Activated T-helper 1 cell treated with anti-CD3 and anti-CD28 coated beads, Interleukin-12 subunit alpha, Interleukin-12 subunit beta, Interleukin-2, Interleukin-4 antibody, amounts not matched to agents 30 ng/mL and 10 ng/mL and 1 ng/mL, durations not matched to agents 14 hours and 24 hours and 36 hours (primary cell): ENCODE measurements at regions not wholly inside any gene's neighbourhood (a gene's known extent, or its start where the extent isn't known, plus 50 kb on each side); places are given as distances from the start of the nearest gene placed in this dataset.
"Not testable (repeated sequence)": the region's sequence is repeated elsewhere in the genome, so short reads cannot be mapped to it uniquely, and the experiment has no call there.

Experiments used
- DNase-seq: peaks from one replicate; pipeline ENCODE4 v3.0.0; 2021; ENCODE audit warnings: low spot score
- H3K27ac Mint-ChIP-seq: one replicate; pipeline ENCODE4 v1.8.0; 2021; ENCODE audit warnings: mild to moderate bottlenecking, mixed read lengths
- H3K27me3 Mint-ChIP-seq: one replicate; pipeline ENCODE4 v1.8.0; 2022; ENCODE audit warnings: mild to moderate bottlenecking, moderate library complexity, mixed read lengths; ENCODE audit not compliant: insufficient read depth
- H3K36me3 Mint-ChIP-seq: one replicate; pipeline ENCODE4 v1.8.0; 2021; ENCODE audit warnings: low read depth, mixed read lengths
- H3K4me1 Mint-ChIP-seq: one replicate; pipeline ENCODE4 v1.8.0; 2021; ENCODE audit warnings: low read depth, mixed read lengths
- H3K4me3 Mint-ChIP-seq: one replicate; pipeline ENCODE4 v1.8.0; 2021; ENCODE audit warnings: mild to moderate bottlenecking, moderate library complexity, mixed read lengths
- H3K9me3 Mint-ChIP-seq: one replicate; pipeline ENCODE4 v1.8.0; 2021; ENCODE audit warnings: mixed read lengths
- intact Hi-C: fragments of 100-400 bp; cut with micrococcal nuclease; formaldehyde crosslinking; loops from one replicate; pipeline ENCODE4 v1.15.1; 2024

DNA sequence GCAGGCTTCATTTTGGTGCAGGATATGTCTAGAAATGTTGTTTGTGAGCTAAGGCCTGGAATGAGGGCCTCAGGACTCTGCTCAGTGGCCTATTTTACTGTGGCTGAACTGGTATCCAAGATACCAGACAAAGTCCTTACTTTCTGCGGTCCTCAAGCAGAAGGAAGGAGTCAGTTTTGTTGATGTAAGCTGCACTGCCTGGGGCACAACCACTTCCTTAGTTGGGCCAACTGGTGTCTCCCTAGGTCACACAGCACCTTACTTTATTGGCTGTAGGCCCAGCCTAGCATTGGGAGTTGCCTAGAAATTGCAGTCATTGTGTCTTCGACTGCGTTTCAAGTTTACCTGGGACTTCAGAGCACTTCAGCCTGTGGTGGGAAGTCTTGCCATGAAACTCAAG is 1322.7 kb downstream of the AMY1C start:
- Mint-ChIP-seq H3K4me3 (no peak overlapping the region), H3K27ac (no peak overlapping the region), H3K36me3 (no peaks in the 10 kb centered on the region), H3K9me3 (peaks cover 25% of the 10 kb centered on the region), H3K27me3 (no peaks in the 10 kb centered on the region), H3K4me1 (no peaks in the 10 kb centered on the region)
- DNase-seq = no peak
- intact Hi-C loops = no loop called here

DNA sequence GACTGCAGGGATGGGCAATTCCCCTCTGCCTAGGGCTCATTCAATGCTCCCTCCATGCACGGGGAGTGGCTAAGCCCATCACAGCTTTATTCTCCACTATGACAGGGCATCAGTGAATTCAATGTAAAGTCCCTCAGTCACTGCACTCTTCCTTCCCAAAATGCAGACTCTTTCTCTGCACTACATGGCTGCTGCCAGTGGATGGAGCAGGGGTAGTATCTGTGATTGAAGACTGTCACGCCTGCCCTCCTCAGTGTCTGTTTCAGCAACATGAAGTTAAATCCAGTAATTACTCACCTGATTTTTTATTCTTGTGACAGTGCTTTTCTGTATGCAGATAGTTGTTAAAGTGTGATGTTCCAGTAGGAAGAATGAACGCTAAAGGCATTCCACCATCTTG is 1323.2 kb downstream of the AMY1C start:
- Mint-ChIP-seq H3K27ac (no peak overlapping the region), H3K4me3 (no peak overlapping the region), H3K4me1 (no peaks in the 10 kb centered on the region), H3K27me3 (no peaks in the 10 kb centered on the region), H3K36me3 (no peaks in the 10 kb centered on the region), H3K9me3 (peaks cover 24% of the 10 kb centered on the region)
- no peak for DNase-seq
- intact Hi-C loops = no loop called here

DNA sequence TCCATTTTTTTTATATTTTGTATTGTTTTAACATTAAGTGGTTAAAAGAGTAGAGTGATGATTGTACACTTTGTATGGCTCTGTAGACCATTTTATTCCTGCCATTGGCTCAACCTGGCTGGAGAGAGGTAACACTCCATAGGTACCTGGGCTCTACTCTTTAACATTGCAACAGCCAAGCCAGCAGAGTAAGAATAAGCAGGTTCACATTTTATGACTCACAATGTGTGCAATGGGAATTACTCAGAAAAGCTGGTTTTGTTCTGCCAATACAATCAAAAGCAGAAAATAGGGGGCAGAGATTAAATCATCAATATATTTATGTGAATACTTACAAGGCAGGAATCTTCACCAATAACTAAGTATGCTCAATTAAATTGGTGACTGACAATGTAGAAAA is 1324.0 kb downstream of the AMY1C start:
- intact Hi-C loops = no loop called here
- Mint-ChIP-seq H3K4me3 (no peak overlapping the region), H3K27me3 (no peaks in the 10 kb centered on the region), H3K27ac (no peak overlapping the region), H3K9me3 (peaks cover 20% of the 10 kb centered on the region), H3K4me1 (no peaks in the 10 kb centered on the region), H3K36me3 (no peaks in the 10 kb centered on the region)
- no peak for DNase-seq

DNA sequence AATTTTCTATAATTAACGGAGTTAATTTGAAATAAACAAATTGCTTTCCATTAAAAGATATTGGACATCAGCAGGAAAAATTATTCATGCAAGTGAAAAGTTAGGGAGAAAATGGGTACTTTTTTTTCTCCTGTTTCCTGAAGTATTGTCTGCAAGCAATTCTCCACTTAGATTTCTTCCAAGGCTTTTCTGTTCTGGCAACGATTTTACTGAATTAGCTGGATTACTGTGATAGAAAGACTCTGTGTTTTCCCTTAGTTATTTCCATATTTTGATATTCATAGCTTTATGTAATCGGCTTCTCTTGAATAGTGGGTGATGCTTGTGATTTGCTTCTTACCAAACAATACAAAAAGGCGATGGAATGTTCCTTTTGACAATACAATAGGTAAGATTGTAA is 1333.9 kb downstream of the AMY1C start:
- no peaks in the 10 kb centered on the region for H3K36me3 Mint-ChIP-seq
- no peak overlapping the region for H3K27ac Mint-ChIP-seq
- DNase-seq = no peak
- H3K4me1 Mint-ChIP-seq = no peaks in the 10 kb centered on the region
- intact Hi-C loops = no loop called here
- no peaks in the 10 kb centered on the region for H3K27me3 Mint-ChIP-seq
- H3K9me3 Mint-ChIP-seq = peaks cover 7% of the 10 kb centered on the region
- no peak overlapping the region for H3K4me3 Mint-ChIP-seq

DNA sequence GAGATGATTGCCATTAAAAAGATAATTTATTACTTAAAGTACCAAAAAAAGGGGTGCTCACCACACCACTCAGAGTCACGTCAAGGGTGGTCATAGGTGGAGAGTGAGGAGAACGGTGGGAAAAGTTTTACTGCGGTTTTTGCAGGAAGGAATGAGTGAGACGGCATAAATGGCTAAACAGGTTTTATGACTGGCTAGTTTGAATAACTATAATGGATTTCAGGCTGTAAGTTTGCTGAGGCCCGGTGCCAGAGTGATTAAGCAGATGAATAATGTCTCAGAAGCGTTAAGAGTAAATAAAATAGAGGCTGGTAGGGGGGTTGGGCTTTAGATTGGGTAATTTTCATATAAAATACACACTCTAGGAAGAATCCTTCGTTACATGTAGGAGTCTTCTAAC is 1337.8 kb downstream of the AMY1C start:
- Mint-ChIP-seq H3K4me3 (no peak overlapping the region), H3K27me3 (no peaks in the 10 kb centered on the region), H3K27ac (no peak overlapping the region), H3K9me3 (peaks cover 12% of the 10 kb centered on the region), H3K4me1 (no peaks in the 10 kb centered on the region), H3K36me3 (no peaks in the 10 kb centered on the region)
- DNase-seq = no peak
- intact Hi-C loops = no loop called here

DNA sequence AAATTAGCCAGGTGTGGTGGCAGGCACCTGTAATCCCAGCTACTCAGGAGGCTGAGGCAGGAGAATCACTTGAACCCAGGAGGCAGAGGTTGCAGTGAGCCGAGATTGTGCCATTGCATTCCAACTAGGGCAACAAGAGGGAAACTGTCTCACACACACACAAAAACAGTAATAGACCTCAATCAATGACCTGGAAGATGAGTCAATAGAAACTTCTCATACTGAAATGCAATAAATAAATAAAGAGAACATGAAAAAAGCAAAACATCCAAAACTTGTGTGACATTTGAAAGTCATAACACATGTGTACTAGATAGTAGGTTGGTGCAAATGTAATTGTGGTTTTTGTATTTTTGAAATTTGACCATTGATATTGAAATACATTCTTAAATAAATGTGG is 1338.5 kb downstream of the AMY1C start:
- no peaks in the 10 kb centered on the region for H3K4me1 Mint-ChIP-seq
- no peak for DNase-seq

DNA sequence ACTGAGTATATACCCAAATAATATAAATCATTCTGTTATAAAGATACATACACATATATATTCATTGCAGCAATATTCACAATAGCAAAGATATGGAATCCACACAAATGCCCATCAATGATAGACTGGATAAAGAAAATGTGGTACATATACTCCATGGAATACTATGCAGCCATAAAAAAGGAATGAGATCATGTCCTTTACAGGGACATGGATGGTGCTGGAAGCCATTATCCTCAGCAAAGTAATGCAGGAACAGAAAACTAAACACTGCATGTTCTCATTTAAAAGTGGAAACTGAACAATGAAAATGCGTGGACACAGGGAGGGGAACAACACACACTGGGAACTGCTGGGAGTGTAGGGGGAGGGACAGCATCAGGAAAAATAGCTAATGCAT is 1344.2 kb downstream of the AMY1C start:
- H3K36me3 Mint-ChIP-seq, intact Hi-C loops, H3K4me1 Mint-ChIP-seq: not testable (repeated sequence)

More for the DNA sequence above, 1338.5 kb downstream of the AMY1C start:
- H3K27me3 Mint-ChIP-seq = no peaks in the 10 kb centered on the region
- intact Hi-C loops = no loop called here
- no peak overlapping the region for H3K27ac Mint-ChIP-seq
- peaks cover 14% of the 10 kb centered on the region for H3K9me3 Mint-ChIP-seq
- no peaks in the 10 kb centered on the region for H3K36me3 Mint-ChIP-seq
- H3K4me3 Mint-ChIP-seq = no peak overlapping the region

DNA sequence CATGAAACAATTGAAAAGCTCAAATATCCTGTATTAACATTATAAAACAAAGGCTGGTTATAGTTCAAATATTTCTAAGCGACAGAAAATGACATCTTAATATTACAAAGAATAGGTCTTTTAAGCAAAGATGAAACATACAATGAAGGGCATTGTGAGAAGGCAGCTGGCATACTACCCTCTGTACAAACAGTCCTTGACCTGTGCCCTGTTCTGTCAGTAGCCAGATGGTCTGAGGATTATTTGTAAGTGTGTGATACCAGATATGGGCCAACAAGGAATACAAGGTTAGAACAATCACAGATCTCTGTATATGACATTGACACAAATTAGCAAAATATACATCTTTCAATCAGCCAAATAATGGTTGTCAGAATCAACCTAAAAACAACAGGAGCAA is 1350.4 kb downstream of the AMY1C start:
- Mint-ChIP-seq H3K27ac (no peak overlapping the region), H3K4me1 (no peaks in the 10 kb centered on the region), H3K36me3 (no peaks in the 10 kb centered on the region)

More for the DNA sequence above, 1344.2 kb downstream of the AMY1C start:
- DNase-seq, H3K27me3 Mint-ChIP-seq, H3K4me3 Mint-ChIP-seq, H3K27ac Mint-ChIP-seq: not testable (repeated sequence)
- peaks cover 16% of the 10 kb centered on the region for H3K9me3 Mint-ChIP-seq

DNA sequence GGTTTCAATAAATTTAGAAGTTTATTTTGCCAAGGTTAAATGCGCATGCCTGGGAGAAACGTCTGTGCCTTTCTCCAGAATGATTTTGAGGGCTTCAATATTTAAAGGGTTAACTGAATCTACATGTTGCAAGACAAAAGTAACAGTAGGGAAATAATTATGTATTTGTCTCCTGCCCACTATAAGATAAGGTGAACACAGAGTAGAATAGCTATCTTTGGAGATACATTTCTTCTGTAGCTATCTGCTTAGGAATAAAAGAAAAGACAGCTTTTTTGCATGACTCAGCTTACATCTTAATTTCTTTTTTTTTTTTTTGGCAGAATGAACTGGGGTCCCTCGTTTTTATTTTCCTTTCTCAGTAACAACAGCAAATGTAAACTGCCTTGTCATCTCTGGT is 1351.6 kb downstream of the AMY1C start:
- no peaks in the 10 kb centered on the region for H3K4me1 Mint-ChIP-seq
- H3K27ac Mint-ChIP-seq = no peak overlapping the region
- no peak overlapping the region for H3K4me3 Mint-ChIP-seq
- DNase-seq = no peak
- H3K36me3 Mint-ChIP-seq = no peaks in the 10 kb centered on the region
- intact Hi-C loops = no loop called here
- H3K27me3 Mint-ChIP-seq = no peaks in the 10 kb centered on the region
- peaks cover 5% of the 10 kb centered on the region for H3K9me3 Mint-ChIP-seq

More for the DNA sequence above, 1350.4 kb downstream of the AMY1C start:
- no peak for DNase-seq
- intact Hi-C loops = no loop called here
- Mint-ChIP-seq H3K4me3 (no peak overlapping the region), H3K27me3 (no peaks in the 10 kb centered on the region), H3K9me3 (peaks cover 1% of the 10 kb centered on the region)

DNA sequence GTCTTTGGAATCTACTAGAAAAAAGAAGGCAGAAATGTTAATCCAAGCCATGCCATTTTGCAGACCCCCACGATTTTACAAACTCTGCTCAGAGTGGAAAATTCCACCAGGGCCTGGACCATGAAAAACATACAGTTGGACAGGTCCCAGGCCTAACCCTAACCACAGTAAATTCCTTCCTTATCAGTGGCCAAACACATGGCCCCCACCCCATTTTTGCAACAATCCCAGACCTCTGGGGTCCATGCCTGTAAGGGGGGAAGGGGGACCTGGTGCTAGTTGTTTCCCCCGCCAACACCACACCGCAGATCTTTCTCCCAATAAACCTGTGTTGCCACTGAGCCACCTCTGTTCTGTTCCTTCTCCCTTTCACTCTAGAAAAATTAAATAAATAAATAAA is 1352.7 kb downstream of the AMY1C start:
- Mint-ChIP-seq H3K4me1 (no peaks in the 10 kb centered on the region), H3K36me3 (no peaks in the 10 kb centered on the region), H3K27me3 (no peaks in the 10 kb centered on the region), H3K9me3 (peaks cover 6% of the 10 kb centered on the region), H3K4me3 (no peak overlapping the region), H3K27ac (no peak overlapping the region)
- intact Hi-C loops = no loop called here
- DNase-seq = no peak

DNA sequence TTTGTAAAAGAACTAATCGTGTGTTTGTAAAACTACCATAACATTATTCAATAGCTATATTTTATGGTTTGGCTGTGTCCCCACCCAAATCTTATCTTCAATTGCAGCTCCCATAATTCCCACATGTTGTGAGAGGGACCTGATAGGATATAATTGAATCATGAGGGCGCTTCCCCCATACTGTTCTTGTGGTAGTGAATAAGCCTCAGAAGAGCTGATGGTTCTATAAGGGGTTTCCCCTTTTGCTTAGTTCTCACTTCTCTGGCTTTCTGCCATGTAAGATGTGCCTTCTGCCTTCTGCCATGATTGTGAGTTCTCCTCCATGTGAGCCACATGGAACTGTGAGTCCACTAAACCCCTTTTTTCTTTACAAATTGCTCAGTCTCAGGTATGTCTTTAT is 1372.3 kb downstream of the AMY1C start:
- no peaks in the 10 kb centered on the region for H3K9me3 Mint-ChIP-seq
- H3K27ac Mint-ChIP-seq = no peak overlapping the region
- no peaks in the 10 kb centered on the region for H3K27me3 Mint-ChIP-seq
- H3K4me1 Mint-ChIP-seq = no peaks in the 10 kb centered on the region
- no peaks in the 10 kb centered on the region for H3K36me3 Mint-ChIP-seq
- intact Hi-C loops = no loop called here
- H3K4me3 Mint-ChIP-seq = no peak overlapping the region
- DNase-seq = no peak

DNA sequence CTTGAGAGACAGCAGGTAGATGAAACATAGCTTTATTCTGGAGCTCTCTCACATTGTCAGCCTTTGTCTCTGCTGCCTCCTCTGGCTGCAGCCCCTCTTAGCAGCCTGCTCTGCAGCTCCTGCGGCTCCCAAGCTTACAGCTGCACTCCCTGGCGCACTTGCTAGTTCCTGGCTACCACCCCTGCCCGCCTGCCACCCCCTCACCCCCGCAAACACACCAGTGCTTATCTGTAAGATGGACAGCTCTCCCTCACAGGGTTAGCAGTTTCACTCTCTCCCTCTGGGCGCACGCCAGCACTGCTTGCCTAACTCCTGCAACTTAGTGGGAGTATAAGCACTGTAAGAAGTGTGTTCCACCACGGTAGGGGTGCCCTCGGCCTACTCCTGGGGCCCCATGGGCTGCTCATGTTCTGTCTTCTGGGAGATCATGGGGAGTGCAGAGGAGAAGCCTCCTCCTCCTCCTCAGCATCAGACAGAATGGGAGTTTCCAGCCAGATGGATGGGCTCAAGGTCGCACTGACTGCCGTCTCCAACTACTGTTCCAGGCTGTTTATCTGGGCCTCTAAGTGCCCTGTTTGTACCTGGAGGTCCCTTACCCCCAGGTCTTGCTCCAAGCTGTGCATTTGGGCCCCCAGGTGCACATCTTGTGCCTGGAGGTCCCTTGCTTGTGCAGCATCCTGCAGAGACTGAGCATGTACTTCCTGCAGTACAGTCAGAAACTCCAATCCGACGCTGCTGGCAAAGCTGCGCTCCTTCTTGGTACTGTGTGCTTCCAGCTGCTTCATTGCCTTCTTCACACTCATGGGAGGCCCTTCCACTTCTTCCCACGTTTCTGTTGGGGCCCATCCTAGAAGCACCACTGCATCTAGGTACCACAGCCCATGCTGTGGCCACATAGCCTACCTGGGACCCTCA is 1388.1 kb downstream of the AMY1C start:
- Mint-ChIP-seq H3K36me3 (no peaks in the 10 kb centered on the region), H3K4me3 (no peak overlapping the region), H3K9me3 (peaks cover 12% of the 10 kb centered on the region), H3K4me1 (no peaks in the 10 kb centered on the region), H3K27me3 (no peaks in the 10 kb centered on the region), H3K27ac (no peak overlapping the region)
- intact Hi-C loops = no loop called here
- no peak for DNase-seq

DNA sequence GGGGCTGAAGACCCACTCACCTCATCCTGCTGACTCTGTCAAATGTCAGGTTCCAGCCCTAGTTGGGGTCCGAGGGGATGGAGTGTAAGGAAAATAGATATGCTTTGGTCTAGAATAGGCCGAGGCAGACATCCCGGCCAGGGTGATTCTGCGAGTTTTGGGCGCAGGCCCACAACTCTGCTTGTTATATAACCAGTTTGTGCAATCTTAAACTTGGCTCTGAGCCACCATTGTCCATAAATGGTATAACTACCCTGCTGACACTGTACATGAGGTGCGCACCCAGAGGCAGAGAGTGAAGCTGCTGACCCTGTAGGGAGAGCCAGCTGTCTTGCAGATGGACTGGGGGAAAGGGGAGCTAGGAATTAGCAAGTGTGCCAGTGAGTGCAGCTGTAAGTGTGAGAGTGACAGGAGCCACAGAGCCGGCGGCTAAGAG is 1388.8 kb downstream of the AMY1C start:
- intact Hi-C loops = no loop called here
- no peaks in the 10 kb centered on the region for H3K36me3 Mint-ChIP-seq
- no peak for DNase-seq
- no peaks in the 10 kb centered on the region for H3K27me3 Mint-ChIP-seq
- H3K27ac Mint-ChIP-seq = no peak overlapping the region
- H3K9me3 Mint-ChIP-seq = peaks cover 12% of the 10 kb centered on the region
- H3K4me3 Mint-ChIP-seq = no peak overlapping the region
- H3K4me1 Mint-ChIP-seq = no peaks in the 10 kb centered on the region

DNA sequence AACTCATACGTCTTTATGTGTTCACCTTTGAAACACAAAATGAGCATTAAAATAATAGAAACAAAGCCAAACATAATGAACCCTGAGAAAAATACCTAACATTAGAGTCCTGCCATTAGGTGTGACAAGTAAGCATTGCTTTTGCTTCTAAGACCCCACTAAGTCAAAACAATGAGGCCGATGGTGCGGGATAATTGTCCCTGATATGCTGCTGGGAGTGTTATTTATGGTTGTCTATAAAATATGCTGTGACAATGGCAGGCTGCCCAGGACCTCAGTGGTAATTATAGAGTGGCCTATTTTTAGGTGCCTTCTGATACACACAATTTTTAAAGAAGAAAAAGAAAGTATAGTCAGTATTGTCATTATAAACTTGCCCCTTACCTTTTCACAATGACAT is 1423.1 kb downstream of the AMY1C start:
- H3K36me3 Mint-ChIP-seq = no peaks in the 10 kb centered on the region
- no peak overlapping the region for H3K4me3 Mint-ChIP-seq
- peaks cover 9% of the 10 kb centered on the region for H3K9me3 Mint-ChIP-seq
- DNase-seq = no peak
- H3K4me1 Mint-ChIP-seq = no peaks in the 10 kb centered on the region
- H3K27me3 Mint-ChIP-seq = no peaks in the 10 kb centered on the region
- intact Hi-C loops = no loop called here
- no peak overlapping the region for H3K27ac Mint-ChIP-seq
